ENCODE measurements at regions not wholly inside any gene's neighbourhood (a gene's known extent, or its start where the extent isn't known, plus 50 kb on each side); places are given as distances from the start of the nearest gene placed in this dataset.

DNA sequence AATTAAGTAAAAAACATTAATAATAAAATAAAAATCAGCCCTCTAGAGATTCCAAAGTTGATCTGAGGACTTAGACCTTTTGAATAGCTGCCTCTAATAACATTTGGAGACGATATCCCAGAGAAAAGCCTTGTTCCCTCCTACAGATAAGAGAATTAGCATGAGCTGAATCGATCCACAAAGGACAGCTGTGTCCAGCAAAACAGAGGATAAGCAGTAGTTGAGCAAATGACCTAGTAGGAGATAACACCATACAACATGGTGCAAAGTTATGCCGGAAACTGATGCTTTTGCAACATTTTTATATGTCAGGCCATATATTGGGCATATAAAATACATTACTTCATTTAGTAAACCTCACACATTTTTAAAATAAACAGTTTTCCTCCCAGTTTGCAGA, 212.2 kb upstream of the PRR16 start:
- TF ChIP-seq, protein P1, sequence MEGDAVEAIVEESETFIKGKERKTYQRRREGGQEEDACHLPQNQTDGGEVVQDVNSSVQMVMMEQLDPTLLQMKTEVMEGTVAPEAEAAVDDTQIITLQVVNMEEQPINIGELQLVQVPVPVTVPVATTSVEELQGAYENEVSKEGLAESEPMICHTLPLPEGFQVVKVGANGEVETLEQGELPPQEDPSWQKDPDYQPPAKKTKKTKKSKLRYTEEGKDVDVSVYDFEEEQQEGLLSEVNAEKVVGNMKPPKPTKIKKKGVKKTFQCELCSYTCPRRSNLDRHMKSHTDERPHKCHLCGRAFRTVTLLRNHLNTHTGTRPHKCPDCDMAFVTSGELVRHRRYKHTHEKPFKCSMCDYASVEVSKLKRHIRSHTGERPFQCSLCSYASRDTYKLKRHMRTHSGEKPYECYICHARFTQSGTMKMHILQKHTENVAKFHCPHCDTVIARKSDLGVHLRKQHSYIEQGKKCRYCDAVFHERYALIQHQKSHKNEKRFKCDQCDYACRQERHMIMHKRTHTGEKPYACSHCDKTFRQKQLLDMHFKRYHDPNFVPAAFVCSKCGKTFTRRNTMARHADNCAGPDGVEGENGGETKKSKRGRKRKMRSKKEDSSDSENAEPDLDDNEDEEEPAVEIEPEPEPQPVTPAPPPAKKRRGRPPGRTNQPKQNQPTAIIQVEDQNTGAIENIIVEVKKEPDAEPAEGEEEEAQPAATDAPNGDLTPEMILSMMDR (IDR thresholded peaks at IDR 0.05), result no peak
- no peak for TF ChIP-seq EP300 (IDR thresholded peaks at IDR 0.05)
- TF ChIP-seq POLR2A (IDR thresholded peaks at IDR 0.05), result no peak
